ENCODE measurements at regions not wholly inside any gene's neighbourhood (a gene's known extent, or its start where the extent isn't known, plus 50 kb on each side); places are given as distances from the start of the nearest gene placed in this dataset.

- BruUV-seq (replicated peaks): no TSS peak
- ChIA-PET RAD21 (ENCODE audit: low non-redundant PET in 1 of 2, low total read pairs in 2 of 2, uncharacterized antibody in 2 of 2, unreplicated experiment in 2 of 2) (no interaction called here), CTCF (no interaction called here), POLR2A (no interaction called here)
- H3K9me3 ChIP-seq (ENCODE audit: control insufficient read depth in 1 of 2, insufficient read depth in 1 of 2, low read depth in 1 of 2, low read length in 2 of 2): no peaks in the 10 kb centered on the region
- H3K4me2 ChIP-seq (ENCODE audit: low read length): no peak overlapping the region
- H4K20me1 ChIP-seq (ENCODE audit: insufficient read depth): no peaks in the 10 kb centered on the region
- no peak overlapping the region for H3K27ac ChIP-seq (ENCODE audit: low read depth, low read length)
- H3K4me1 ChIP-seq (ENCODE audit: control insufficient read depth in 1 of 2, insufficient read depth in 2 of 2, low read length in 2 of 2): no peaks in the 10 kb centered on the region
- TF ChIP-seq ZNF274 (IDR thresholded peaks at IDR 0.05; ENCODE audit: low read depth, low read length) (no peak), MAX (IDR thresholded peaks at IDR 0.05) (no peak)
- H3K4me3 ChIP-seq (replicated peaks in 1 of 2; ENCODE audit: low read depth in 1 of 2, low read length in 2 of 2): no peak overlapping the region
- no peak overlapping the region for H3K9ac ChIP-seq (ENCODE audit: low read length)
- DNase-seq (ENCODE audit: low read depth, low spot score) (no peak), ATAC-seq (no peak)
- H2AFZ ChIP-seq (ENCODE audit: low read depth, low read length, poor library complexity, severe bottlenecking): no peak overlapping the region
- intact Hi-C loops (cut with micrococcal nuclease): no loop called here
- no peaks in the 10 kb centered on the region for H3K79me2 ChIP-seq (ENCODE audit: insufficient read depth, low read length)
- H3K9me2 ChIP-seq (ENCODE audit: insufficient read depth): no peaks in the 10 kb centered on the region
- no peaks in the 10 kb centered on the region for H3K36me3 ChIP-seq (ENCODE audit: control insufficient read depth in 1 of 2, insufficient read depth in 2 of 2, low read length in 2 of 2)
- H3K27me3 ChIP-seq (ENCODE audit: insufficient read depth, low read length): no peaks in the 10 kb centered on the region
Observed at GRCh38 chr20:10790013-10790412, 116.2 kb upstream of the JAG1 start.

GRCh38 chr20:10792291-10792690 is 118.5 kb upstream of the JAG1 start:
- Histone ChIP-seq H3K9me3 (ENCODE audit: control insufficient read depth in 1 of 2, insufficient read depth in 1 of 2, low read depth in 1 of 2, low read length in 2 of 2) (no peaks in the 10 kb centered on the region), H3K9me2 (ENCODE audit: insufficient read depth) (no peaks in the 10 kb centered on the region), H3K4me1 (ENCODE audit: control insufficient read depth in 1 of 2, insufficient read depth in 2 of 2, low read length in 2 of 2) (no peaks in the 10 kb centered on the region), H3K4me2 (ENCODE audit: low read length) (no peak overlapping the region), H3K27me3 (ENCODE audit: insufficient read depth, low read length) (no peaks in the 10 kb centered on the region), H3K36me3 (ENCODE audit: control insufficient read depth in 1 of 2, insufficient read depth in 2 of 2, low read length in 2 of 2) (no peaks in the 10 kb centered on the region), H2AFZ (ENCODE audit: low read depth, low read length, poor library complexity, severe bottlenecking) (no peak overlapping the region), H4K20me1 (ENCODE audit: insufficient read depth) (no peaks in the 10 kb centered on the region), H3K9ac (ENCODE audit: low read length) (no peak overlapping the region), H3K27ac (ENCODE audit: low read depth, low read length) (no peak overlapping the region), H3K79me2 (ENCODE audit: insufficient read depth, low read length) (no peaks in the 10 kb centered on the region), H3K4me3 (replicated peaks in 1 of 2; ENCODE audit: low read depth in 1 of 2, low read length in 2 of 2) (no peak overlapping the region)
- DNase-seq (ENCODE audit: low read depth, low spot score): no peak
- no peak for ATAC-seq
- intact Hi-C loops (cut with micrococcal nuclease): no loop called here
- CTCF ChIA-PET: no interaction called here
- RAD21 ChIA-PET (ENCODE audit: low non-redundant PET in 1 of 2, low total read pairs in 2 of 2, uncharacterized antibody in 2 of 2, unreplicated experiment in 2 of 2): no interaction called here
- BruUV-seq (replicated peaks): no TSS peak
- POLR2A ChIA-PET: no interaction called here
- no peak for TF ChIP-seq SRF (IDR thresholded peaks at IDR 0.05; ENCODE audit: low read depth)
- TF ChIP-seq CEBPB (IDR thresholded peaks at IDR 0.05; ENCODE audit: low read depth): no peak
- no peak for TF ChIP-seq ATF3 (IDR thresholded peaks at IDR 0.05)
- no peak for TF ChIP-seq TCF7L2 (IDR thresholded peaks at IDR 0.05; ENCODE audit: borderline replicate concordance, extremely low read depth, insufficient read depth, insufficient read length)
- TF ChIP-seq SP1 (IDR thresholded peaks at IDR 0.05; ENCODE audit: low read depth): no peak
- no peak for TF ChIP-seq EGR1 (IDR thresholded peaks at IDR 0.05; ENCODE audit: low read depth)
- no peak for TF ChIP-seq FOSL1 (IDR thresholded peaks at IDR 0.05; ENCODE audit: low read depth)
- no peak for TF ChIP-seq SIN3A (IDR thresholded peaks at IDR 0.05; ENCODE audit: low read depth)
- TF ChIP-seq YY1 (IDR thresholded peaks at IDR 0.05; ENCODE audit: extremely low read depth, insufficient replicate concordance, low read depth, low read length): no peak
- TF ChIP-seq REST (IDR thresholded peaks at IDR 0.05; ENCODE audit: low read depth): no peak
